SJSA1 (cell line): ENCODE measurements at regions not wholly inside any gene's neighbourhood (a gene's known extent, or its start where the extent isn't known, plus 50 kb on each side); places are given as distances from the start of the nearest gene placed in this dataset.

ENCODE experiments used
- DNase-seq, 2 experiments: peaks; one replicate each; pipeline ENCODE4 v3.0.0-alpha.2; 2015 to 2020; ENCODE audit warnings: low spot score in 2 of 2, low read depth in 1 of 2
- H3K27ac ChIP-seq: fragments of 250-450 bp; sonication (Bioruptor Pico); 2 replicates; pipeline ENCODE4 v1.5.1; 2020; ENCODE audit warnings: mild to moderate bottlenecking, moderate library complexity
- H3K27me3 ChIP-seq: fragments of 250-450 bp; sonication (Bioruptor Pico); replicated peaks from 2 replicates; pipeline ENCODE4 v1.5.1; 2020; ENCODE audit warnings: mild to moderate bottlenecking, moderate library complexity
- H3K36me3 ChIP-seq: fragments of 250-450 bp; sonication (Bioruptor Pico); 2 replicates; pipeline ENCODE4 v1.5.1; 2020; ENCODE audit warnings: mild to moderate bottlenecking
- H3K4me1 ChIP-seq: fragments of 250-450 bp; sonication (Bioruptor Pico); replicated peaks from 2 replicates; pipeline ENCODE4 v1.6.1; 2021; ENCODE audit warnings: mild to moderate bottlenecking
- H3K4me3 ChIP-seq: fragments of 250-450 bp; sonication (Bioruptor Pico); 2 replicates; pipeline ENCODE4 v1.5.1; 2020; ENCODE audit warnings: mild to moderate bottlenecking
- H3K9me3 ChIP-seq: fragments of 250-450 bp; sonication (Bioruptor Pico); replicated peaks from 2 replicates; pipeline ENCODE4 v1.5.1; 2020; ENCODE audit warnings: mild to moderate bottlenecking

DNA sequence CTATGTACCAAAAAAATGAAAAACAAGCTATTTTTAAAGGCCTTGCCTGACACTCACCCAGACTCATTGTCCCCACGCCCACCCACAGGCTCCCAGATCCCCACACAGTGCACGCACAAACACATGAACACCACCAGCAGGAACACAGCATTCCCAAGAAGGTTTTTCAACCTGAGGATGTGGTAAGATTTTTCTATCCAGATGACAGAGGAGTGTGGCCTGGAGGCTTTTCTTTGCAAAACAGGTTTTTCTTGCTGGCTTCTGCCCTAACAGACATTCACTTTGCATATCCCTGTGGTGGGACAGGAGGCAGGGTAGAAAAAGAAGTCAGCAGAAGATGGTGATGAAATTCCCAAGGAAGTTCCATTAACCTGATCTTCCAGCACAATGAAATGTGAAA lies 97.8 kb downstream of the KLF12 start:
- Histone ChIP-seq H3K27me3 (no peaks in the 10 kb centered on the region), H3K9me3 (no peaks in the 10 kb centered on the region), H3K4me1 (no peaks in the 10 kb centered on the region), H3K4me3 (no peak overlapping the region), H3K27ac (no peak overlapping the region), H3K36me3 (no peaks in the 10 kb centered on the region)
- DNase-seq = no peak

DNA sequence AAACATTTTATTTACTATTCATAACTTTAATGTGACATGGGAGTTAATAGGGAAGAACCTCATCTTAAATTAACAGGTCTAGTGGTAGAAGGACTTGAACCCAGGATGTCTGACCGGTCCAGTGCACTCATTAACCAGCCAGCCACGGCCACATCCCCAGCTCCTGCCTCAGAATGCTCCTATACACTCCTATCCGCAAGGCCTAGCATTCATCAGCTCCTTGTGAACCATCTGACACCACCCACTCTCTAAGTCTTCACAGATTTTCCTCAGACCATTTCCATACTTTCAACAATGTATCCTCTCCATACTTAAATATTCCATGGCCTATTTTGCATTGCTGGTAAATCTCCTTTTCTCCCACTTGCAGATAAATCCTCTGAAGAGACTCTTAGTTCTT lies 98.3 kb downstream of the KLF12 start:
- no peak for DNase-seq
- Histone ChIP-seq H3K9me3 (no peaks in the 10 kb centered on the region), H3K4me1 (no peaks in the 10 kb centered on the region)

DNA sequence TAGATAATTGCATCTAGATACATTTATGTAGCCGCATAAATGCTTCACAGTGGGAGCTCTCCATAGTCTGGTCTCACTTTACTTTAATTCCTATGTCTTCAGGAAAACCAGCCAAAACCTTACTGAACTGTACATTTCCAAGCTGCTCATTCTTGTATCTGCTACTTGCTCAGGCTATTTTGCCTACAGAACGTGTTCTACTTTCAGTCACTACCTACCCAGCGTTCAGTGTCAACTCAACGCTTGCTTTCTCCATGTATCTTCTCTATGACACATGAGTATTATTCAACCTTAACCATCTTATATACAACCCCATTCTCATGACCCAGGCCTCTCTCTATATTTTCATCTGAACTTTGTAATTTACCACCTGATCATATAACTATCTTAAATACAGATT lies 101.9 kb downstream of the KLF12 start:
- no peaks in the 10 kb centered on the region for H3K36me3 ChIP-seq
- no peaks in the 10 kb centered on the region for H3K27me3 ChIP-seq
- H3K4me3 ChIP-seq = no peak overlapping the region
- no peaks in the 10 kb centered on the region for H3K9me3 ChIP-seq
- H3K4me1 ChIP-seq = no peaks in the 10 kb centered on the region
- H3K27ac ChIP-seq = no peak overlapping the region
- no peak for DNase-seq

More for the DNA sequence above, 98.3 kb downstream of the KLF12 start:
- Histone ChIP-seq H3K4me3 (no peak overlapping the region), H3K27me3 (no peaks in the 10 kb centered on the region), H3K27ac (no peak overlapping the region), H3K36me3 (no peaks in the 10 kb centered on the region)

DNA sequence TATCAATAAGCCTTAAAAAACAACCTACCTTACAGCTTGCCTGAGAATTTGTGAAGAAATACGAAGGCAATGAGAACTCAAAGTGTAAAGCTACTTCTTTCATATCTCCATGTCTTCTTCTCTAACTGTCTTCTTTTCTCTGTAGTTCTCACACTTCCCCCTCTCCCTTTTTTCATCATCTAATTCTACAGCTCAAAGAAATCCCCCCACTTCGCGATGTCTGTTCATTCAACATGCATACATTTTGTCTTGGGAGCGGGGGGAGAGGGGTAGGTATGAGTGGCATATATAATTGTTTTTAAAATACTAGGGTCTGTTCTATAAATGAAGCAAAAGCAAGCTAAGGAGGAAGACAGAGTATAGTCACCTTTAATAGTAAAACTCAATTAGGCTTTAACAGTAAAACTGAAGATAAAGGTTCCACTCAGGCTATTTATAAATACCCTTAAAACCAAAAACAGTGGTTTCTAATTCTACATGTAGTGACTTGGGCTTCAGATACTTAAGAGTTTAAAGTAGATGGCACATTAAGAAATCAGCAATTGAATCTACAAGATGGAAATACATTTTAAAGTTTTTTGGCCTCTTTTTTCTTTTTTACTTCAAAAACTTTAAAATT lies 106.9 kb downstream of the KLF12 start:
- H3K4me1 ChIP-seq = no peaks in the 10 kb centered on the region
- H3K27ac ChIP-seq = no peak overlapping the region
- DNase-seq = no peak
- H3K27me3 ChIP-seq = no peaks in the 10 kb centered on the region
- no peaks in the 10 kb centered on the region for H3K36me3 ChIP-seq
- H3K4me3 ChIP-seq = no peak overlapping the region
- H3K9me3 ChIP-seq = no peaks in the 10 kb centered on the region

DNA sequence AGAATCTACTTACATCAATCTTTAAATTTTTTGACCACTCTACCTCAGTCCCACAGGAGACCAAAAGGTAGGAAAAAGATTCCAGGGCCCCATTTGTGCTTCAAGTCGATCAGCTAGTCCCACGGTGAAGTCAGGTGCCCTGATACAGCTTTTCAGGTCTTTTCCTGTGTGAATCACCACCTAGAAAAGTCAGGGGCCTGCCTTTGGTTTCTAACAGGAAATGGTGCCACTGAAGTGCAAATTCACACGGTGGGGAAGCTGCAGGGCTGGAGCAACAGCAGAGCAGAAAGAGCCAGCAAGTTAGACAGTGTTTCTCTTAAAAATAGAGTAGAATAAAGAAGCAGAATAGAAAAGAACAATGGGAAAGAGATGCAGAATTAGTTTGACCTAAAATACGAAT lies 107.5 kb downstream of the KLF12 start:
- Histone ChIP-seq H3K4me1 (no peaks in the 10 kb centered on the region), H3K27ac (no peak overlapping the region), H3K27me3 (no peaks in the 10 kb centered on the region), H3K36me3 (no peaks in the 10 kb centered on the region), H3K4me3 (no peak overlapping the region), H3K9me3 (no peaks in the 10 kb centered on the region)
- DNase-seq = no peak

DNA sequence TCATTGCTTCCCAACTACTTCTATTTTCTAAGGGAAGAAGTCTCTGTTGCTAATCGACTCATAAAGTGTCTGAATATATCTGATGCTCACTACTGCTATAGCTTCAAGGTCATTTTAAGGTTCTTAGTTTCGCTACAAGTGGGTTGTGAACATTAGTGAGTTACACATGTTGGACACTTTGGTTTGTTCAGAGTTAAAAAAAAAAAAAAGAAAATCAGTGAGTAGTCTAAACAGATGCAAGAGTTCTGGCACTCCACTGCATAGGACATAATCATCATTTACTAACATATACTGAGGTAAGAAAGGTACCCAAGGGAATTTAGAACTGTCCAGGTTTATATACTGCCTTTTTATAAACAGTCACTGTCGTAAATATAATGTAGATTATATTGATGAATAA lies 108.8 kb downstream of the KLF12 start:
- DNase-seq = no peak
- H3K4me1 ChIP-seq = no peaks in the 10 kb centered on the region
- H3K36me3 ChIP-seq = no peaks in the 10 kb centered on the region
- no peaks in the 10 kb centered on the region for H3K27me3 ChIP-seq
- no peaks in the 10 kb centered on the region for H3K9me3 ChIP-seq
- no peak overlapping the region for H3K4me3 ChIP-seq
- H3K27ac ChIP-seq = no peak overlapping the region

DNA sequence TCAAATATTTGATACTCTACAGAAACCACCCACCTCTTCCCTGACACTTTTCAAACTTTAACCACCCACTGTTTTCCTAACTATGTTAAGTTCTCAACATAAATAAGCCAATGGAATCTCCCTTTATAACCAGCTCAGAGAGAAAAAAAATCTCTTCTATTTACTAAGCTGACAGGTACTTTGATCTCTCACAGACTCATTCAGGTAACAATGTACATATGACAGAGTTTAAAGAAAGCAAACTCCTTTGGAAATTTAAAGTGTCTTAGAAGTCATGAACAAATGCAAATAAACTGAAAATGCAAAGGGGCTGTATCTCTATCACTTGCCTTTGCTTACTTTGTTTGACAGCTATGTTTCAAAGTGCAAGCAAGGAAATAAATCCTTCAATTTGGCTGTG lies 109.3 kb downstream of the KLF12 start:
- no peak overlapping the region for H3K4me3 ChIP-seq
- no peak overlapping the region for H3K27ac ChIP-seq
- no peaks in the 10 kb centered on the region for H3K27me3 ChIP-seq
- no peaks in the 10 kb centered on the region for H3K9me3 ChIP-seq
- no peaks in the 10 kb centered on the region for H3K36me3 ChIP-seq
- no peak for DNase-seq
- no peaks in the 10 kb centered on the region for H3K4me1 ChIP-seq

DNA sequence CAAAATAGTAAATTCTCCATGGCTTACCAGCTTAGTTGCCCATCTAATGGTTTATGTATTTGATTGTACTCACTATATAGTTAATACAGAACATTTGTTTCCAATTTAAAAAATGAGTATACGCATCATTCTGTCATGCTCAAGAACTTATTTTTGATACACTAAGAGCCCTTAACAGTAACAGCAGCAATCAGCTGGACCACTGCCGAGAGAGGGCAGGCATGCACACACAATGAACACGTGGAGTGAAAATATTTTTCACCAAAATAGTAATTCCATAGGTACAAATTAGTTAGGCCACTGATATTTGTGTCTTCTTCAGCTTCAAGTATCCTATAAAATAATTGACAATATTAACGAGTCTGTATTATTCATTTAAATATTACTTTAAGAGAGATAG lies 109.9 kb downstream of the KLF12 start:
- Histone ChIP-seq H3K36me3 (no peaks in the 10 kb centered on the region), H3K27ac (no peak overlapping the region), H3K4me3 (no peak overlapping the region), H3K27me3 (no peaks in the 10 kb centered on the region), H3K4me1 (no peaks in the 10 kb centered on the region), H3K9me3 (no peaks in the 10 kb centered on the region)
- no peak for DNase-seq

DNA sequence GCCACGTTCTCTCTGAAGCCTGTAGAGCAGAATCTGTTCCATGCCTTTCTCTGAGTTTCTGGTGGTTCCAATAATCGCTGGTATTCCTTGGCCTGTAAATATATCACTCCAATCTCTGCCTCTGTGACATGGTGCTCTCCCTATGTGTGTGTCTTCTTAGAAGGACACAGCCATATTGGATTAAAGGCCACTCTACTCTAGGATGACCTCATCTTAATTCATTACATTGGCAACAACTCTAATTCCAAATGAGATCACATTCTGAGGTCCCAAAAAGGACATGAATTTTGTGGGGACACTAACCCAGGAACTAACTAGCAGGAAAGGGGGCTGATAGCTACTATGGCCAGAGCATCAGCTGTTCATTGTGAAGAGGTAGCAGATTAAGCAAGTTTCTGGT lies 110.7 kb downstream of the KLF12 start:
- Histone ChIP-seq H3K4me1 (no peaks in the 10 kb centered on the region), H3K27ac (no peak overlapping the region), H3K36me3 (no peaks in the 10 kb centered on the region), H3K9me3 (no peaks in the 10 kb centered on the region), H3K4me3 (no peak overlapping the region), H3K27me3 (no peaks in the 10 kb centered on the region)
- no peak for DNase-seq

DNA sequence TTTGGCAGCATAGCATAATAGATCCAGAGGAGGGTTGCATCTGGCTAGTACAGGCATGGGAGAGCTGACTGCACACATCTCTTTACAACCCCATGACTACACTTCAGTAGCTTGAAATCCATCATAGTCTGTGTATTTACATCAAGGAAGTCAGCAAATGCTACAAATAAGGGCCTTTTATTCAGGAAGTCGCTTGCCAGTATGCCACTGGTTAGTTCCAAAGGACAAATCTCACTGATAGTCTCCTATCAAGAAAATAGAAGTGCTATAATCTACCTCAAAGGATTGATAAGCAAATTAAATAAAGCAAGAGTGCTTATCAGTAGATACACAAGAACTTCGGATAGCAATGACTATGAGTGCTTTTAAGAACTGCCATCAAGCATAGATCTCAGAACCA lies 112.7 kb downstream of the KLF12 start:
- Histone ChIP-seq H3K9me3 (no peaks in the 10 kb centered on the region), H3K4me3 (no peak overlapping the region), H3K4me1 (no peaks in the 10 kb centered on the region), H3K36me3 (no peaks in the 10 kb centered on the region), H3K27ac (no peak overlapping the region), H3K27me3 (no peaks in the 10 kb centered on the region)
- DNase-seq = no peak

DNA sequence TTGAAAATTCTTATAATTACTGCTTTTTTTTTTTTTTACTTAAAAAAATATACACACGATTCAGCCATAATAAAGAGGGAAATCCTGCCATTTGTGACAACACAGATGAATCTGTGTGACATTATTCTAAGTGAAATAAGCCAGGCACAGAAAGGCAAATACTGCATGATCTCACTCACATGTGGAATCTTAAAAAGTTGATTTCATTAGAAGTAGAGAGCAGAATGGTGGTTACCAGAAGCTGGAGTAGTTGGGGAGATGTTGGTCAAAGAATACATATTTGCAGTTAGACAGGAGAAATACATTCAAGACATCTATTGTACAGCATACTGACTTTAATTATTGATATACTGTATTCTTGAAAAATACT lies 116.2 kb downstream of the KLF12 start:
- no peaks in the 10 kb centered on the region for H3K4me1 ChIP-seq
- no peak overlapping the region for H3K4me3 ChIP-seq
- DNase-seq = no peak
- no peak overlapping the region for H3K27ac ChIP-seq
- no peaks in the 10 kb centered on the region for H3K9me3 ChIP-seq
- H3K27me3 ChIP-seq = no peaks in the 10 kb centered on the region
- no peaks in the 10 kb centered on the region for H3K36me3 ChIP-seq

DNA sequence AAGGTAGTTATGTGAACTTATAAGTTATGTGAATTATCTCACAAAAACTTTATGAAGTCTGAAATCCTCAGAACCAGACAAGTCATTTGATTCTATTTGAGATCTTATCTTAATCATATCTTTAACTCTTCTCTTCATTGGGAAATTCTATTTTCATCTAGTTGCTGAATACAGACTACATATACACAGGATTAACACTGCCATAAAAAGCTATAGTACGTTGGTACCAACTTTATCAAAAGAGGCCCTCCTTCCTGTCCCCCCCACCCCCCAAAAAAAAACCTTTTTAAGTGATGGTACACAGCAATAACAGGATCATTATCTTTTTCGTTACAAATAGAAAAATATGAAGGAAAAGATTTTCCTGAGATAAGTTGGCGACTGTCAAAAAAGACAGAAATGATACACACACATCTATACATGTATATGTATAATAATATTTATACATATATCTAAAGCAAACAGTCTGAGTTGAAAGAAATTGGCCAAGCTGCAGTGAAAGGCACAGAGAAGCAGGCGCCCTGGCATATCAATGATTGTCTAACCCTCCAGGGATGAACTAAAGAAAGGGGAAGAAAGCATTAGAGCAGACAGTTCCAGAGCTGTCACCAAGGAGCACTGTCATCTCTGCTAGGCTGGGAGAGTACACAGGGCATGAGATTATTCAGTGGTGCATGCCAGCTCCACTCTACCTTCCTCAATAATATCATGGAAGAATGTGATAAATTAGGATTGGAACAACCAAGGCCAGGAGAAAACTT lies 116.7 kb downstream of the KLF12 start:
- no peaks in the 10 kb centered on the region for H3K4me1 ChIP-seq
- no peak overlapping the region for H3K27ac ChIP-seq
- H3K27me3 ChIP-seq = no peaks in the 10 kb centered on the region
- no peak for DNase-seq
- H3K9me3 ChIP-seq = no peaks in the 10 kb centered on the region
- H3K4me3 ChIP-seq = no peak overlapping the region
- H3K36me3 ChIP-seq = no peaks in the 10 kb centered on the region

DNA sequence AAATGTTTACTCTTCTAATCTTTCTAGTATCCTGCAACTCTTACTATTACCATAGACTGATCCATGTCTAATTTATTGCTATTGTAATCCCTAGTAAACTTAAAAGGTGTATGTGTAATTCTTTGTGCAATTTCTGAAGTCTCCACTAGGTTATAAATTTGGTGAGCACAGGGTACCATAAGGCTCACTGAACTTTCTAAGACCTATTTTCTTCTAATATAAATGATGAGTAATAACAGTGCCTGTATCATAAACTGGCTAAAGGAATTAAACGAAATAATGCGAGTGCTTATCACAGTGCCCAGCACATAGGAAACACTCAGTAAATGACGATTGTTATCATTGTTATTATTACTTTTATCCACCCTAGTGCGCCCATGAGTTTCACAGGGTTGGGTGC lies 119.1 kb downstream of the KLF12 start:
- no peaks in the 10 kb centered on the region for H3K27me3 ChIP-seq

DNA sequence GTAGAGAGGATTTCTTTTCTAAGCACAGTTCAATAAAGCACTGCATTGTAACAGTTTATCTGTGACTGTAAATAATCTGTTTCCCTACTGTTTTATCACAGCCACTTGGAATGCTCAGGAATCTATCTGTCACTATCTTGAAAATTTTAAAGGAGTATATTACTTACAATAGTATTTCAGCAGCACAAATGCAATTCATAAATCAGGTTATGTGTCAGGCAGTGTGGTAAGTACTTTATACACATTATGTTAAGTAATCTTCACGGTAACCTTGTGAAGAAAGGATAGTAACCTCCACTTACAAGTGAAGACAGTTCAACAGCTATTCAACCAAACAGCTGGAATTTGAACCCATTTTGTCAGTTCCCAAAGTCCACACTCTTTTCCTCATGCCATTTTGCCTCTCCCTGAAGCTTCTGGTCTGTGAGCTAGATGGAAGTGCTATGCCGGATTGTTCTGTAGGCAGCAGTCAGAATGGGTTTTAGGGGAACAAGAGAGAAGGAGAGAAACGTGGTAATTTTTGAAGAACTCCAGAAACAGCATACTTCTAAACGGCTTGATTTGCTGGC lies 125.0 kb downstream of the KLF12 start:
- Histone ChIP-seq H3K4me3 (no peak overlapping the region), H3K4me1 (no peaks in the 10 kb centered on the region), H3K27ac (no peak overlapping the region), H3K36me3 (no peaks in the 10 kb centered on the region), H3K9me3 (no peaks in the 10 kb centered on the region), H3K27me3 (no peaks in the 10 kb centered on the region)
- DNase-seq = no peak

More for the DNA sequence above, 119.1 kb downstream of the KLF12 start:
- H3K36me3 ChIP-seq = no peaks in the 10 kb centered on the region
- H3K9me3 ChIP-seq = no peaks in the 10 kb centered on the region
- DNase-seq = no peak
- H3K4me3 ChIP-seq = no peak overlapping the region
- no peak overlapping the region for H3K27ac ChIP-seq
- H3K4me1 ChIP-seq = no peaks in the 10 kb centered on the region
